ENCODE measurements at regions not wholly inside any gene's neighbourhood (a gene's known extent, or its start where the extent isn't known, plus 50 kb on each side); places are given as distances from the start of the nearest gene placed in this dataset.

- Histone ChIP-seq H3K4me1 (replicated peaks in 1 of 4; ENCODE audit: control insufficient read depth in 3 of 4, insufficient read depth in 4 of 4, low read length in 3 of 4) (peaks cover 0 to 9% (median 5%) of the 10 kb centered on the region in 4 experiments; a peak in 4 of 7 replicates), H2AFZ (ENCODE audit: low read length) (no peak overlapping the region), H3K27ac (ENCODE audit: low read depth, low read length) (no peak overlapping the region), H3K23me2 (ENCODE audit: low read depth, low read length) (peaks cover 4% of the 10 kb centered on the region; the same call in 1 of the 2 replicates), H4K91ac (replicated peaks; ENCODE audit: insufficient read length, low read length) (no peak overlapping the region), H3K79me1 (ENCODE audit: low read depth, low read length) (no peaks in the 10 kb centered on the region), H2AK5ac (ENCODE audit: low read depth, low read length) (no peak overlapping the region), H3K27me3 (replicated peaks in 1 of 4; ENCODE audit: control insufficient read depth in 3 of 4, extremely low read depth in 1 of 4, insufficient read depth in 3 of 4, low read length in 3 of 4) (peaks cover 0 to 17% (median 9%) of the 10 kb centered on the region in 4 experiments; a peak in 5 of 7 replicates), H2BK12ac (ENCODE audit: low read depth, low read length) (no peak overlapping the region), H3K79me2 (ENCODE audit: control insufficient read depth in 1 of 2, insufficient read depth in 2 of 2, low read length in 2 of 2) (no peaks in the 10 kb centered on the region), H2BK20ac (ENCODE audit: low read length) (no peak overlapping the region), H4K8ac (ENCODE audit: extremely low read depth, insufficient read depth, low read length) (no peak overlapping the region), H3K23ac (ENCODE audit: insufficient read length) (no peak overlapping the region), H3K36me3 (ENCODE audit: control insufficient read depth in 2 of 4, insufficient read depth in 4 of 4, low read length in 3 of 4) (no peaks in the 10 kb centered on the region), H3K4me3 (ENCODE audit: extremely low read depth in 1 of 4, insufficient read depth in 2 of 4, low read depth in 3 of 4, low read length in 4 of 4) (no peak overlapping the region), H3K18ac (ENCODE audit: extremely low read depth, low read length) (no peak overlapping the region), H3K56ac (replicated peaks; ENCODE audit: insufficient read length, low read depth, low read length) (no peak overlapping the region), H3K4me2 (ENCODE audit: insufficient read depth in 1 of 2, low read depth in 2 of 2, low read length in 2 of 2) (no peak overlapping the region), H3K9me3 (ENCODE audit: insufficient read depth in 2 of 2, low read depth in 1 of 2, low read length in 1 of 2) (no peaks in the 10 kb centered on the region), H4K5ac (ENCODE audit: insufficient read length, low read depth, low read length) (no peak overlapping the region), H3K14ac (ENCODE audit: insufficient read length) (no peak overlapping the region), H4K20me1 (replicated peaks in 1 of 2; ENCODE audit: control insufficient read depth in 1 of 2, insufficient read depth in 2 of 2, low read length in 2 of 2) (no peaks in the 10 kb centered on the region), H2BK15ac (ENCODE audit: low read length) (no peak overlapping the region), H2BK5ac (ENCODE audit: low read depth, low read length) (no peak overlapping the region), H2BK120ac (replicated peaks; ENCODE audit: low read depth, low read length) (no peak overlapping the region), H3K4ac (replicated peaks; ENCODE audit: insufficient read length, low read depth, low read length) (no peak overlapping the region), H3K9ac (replicated peaks in 1 of 4; ENCODE audit: extremely low read depth in 1 of 4, low read depth in 3 of 4, low read length in 3 of 4) (no peak overlapping the region)
- FAIRE-seq (no peak), DNase-seq (ENCODE audit: low read depth in 1 of 2, low spot score in 2 of 2) (no peak)
- ChIA-PET POLR2A (ENCODE audit: partially characterized antibody) (no interaction called here), CTCF (ENCODE audit: partially characterized antibody) (no interaction called here)
- 85% methylated on average over 7 of the region's 7 CpGs; no CpG with 5 or more reads in 1 of the 2 experiments for WGBS, 2 experiments (ENCODE audit: extremely low coverage in 1 of 2, insufficient coverage in 1 of 2, insufficient read length in 1 of 2, insufficient replicate concordance in 2 of 2, low coverage in 1 of 2, low lambda C conversion rate in 2 of 2, missing lambda C conversion rate in 1 of 2)
- TF ChIP-seq RXRA (IDR thresholded peaks at IDR 0.05; ENCODE audit: insufficient read depth, low read depth, low read length) = no peak
- no peak for TF ChIP-seq BRCA1 (IDR thresholded peaks at IDR 0.05; ENCODE audit: low read depth, low read length)
- TF ChIP-seq SIN3A (conservative IDR thresholded peaks at IDR 0.05 in 1 of 2, IDR thresholded peaks at IDR 0.05 in 1 of 2; ENCODE audit: low read depth in 1 of 2, low read length in 2 of 2) = no peak
- TF ChIP-seq SIX5 (IDR thresholded peaks at IDR 0.05; ENCODE audit: low read depth, low read length) = no peak
- no peak for TF ChIP-seq CHD1 (IDR thresholded peaks at IDR 0.05; ENCODE audit: low read depth, low read length)
- no peak for TF ChIP-seq KDM4A (IDR thresholded peaks at IDR 0.05; ENCODE audit: low read depth, low read length, severe bottlenecking)
- no peak for TF ChIP-seq ZNF274 (IDR thresholded peaks at IDR 0.05; ENCODE audit: borderline replicate concordance, extremely low read depth, low read length)
- no peak for TF ChIP-seq TAF7 (optimal IDR thresholded peaks at IDR 0.05; ENCODE audit: borderline replicate concordance, low read depth, low read length)
- no peak for TF ChIP-seq CBX8 (IDR thresholded peaks at IDR 0.05; ENCODE audit: borderline replicate concordance, low read depth, low read length)
- TF ChIP-seq NANOG (IDR thresholded peaks at IDR 0.05; ENCODE audit: insufficient read depth, low read depth, low read length, poor library complexity, severe bottlenecking) = no peak
- no peak for TF ChIP-seq E2F6 (IDR thresholded peaks at IDR 0.05)
- no peak for TF ChIP-seq RNF2 (IDR thresholded peaks at IDR 0.05; ENCODE audit: borderline replicate concordance, low read depth, low read length, missing control alignments, poor library complexity, severe bottlenecking)
Observed at GRCh38 chr7:157073949-157074624, 63.6 kb upstream of the MNX1 start.

Measured in H1 (cell line).